DMS114 treated with DMSO at 0.1 percent for 48 hours (cell line): ENCODE measurements at regions not wholly inside any gene's neighbourhood (a gene's known extent, or its start where the extent isn't known, plus 50 kb on each side); places are given as distances from the start of the nearest gene placed in this dataset.

Experiments used
- DNase-seq: peaks from one replicate; lab custom pipeline; 2025; ENCODE audit not compliant: unreplicated experiment; lab: John Stamatoyannopoulos, UW

DNA sequence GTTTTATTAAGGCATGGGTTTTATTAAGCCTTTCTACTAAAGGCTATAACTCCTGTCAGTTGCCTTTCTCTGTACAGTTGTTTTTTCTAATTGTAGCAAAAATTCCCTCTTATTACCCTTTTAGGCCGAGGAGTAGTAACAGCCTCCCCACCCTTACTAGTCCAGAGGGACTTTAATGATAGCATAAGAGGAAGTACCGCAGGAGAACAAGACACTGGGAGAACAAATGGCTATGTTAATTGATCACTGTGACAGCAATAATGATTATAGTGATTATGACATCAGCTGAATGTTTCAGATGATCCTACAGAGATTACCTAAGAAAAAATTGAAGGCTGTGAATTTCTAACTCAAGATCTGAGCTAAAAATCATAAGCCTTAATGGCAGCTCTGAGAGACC, 383.0 kb upstream of the PTBP2 start:
- DNase-seq: no peak

- no peak for DNase-seq
These were observed 380.9 kb upstream of the PTBP2 start for GRCh38 chr1:96340686-96341085.

GRCh38 chr1:96346719-96347118, 374.9 kb upstream of the PTBP2 start:
- DNase-seq: no peak

GRCh38 chr1:96349896-96350295, 371.7 kb upstream of the PTBP2 start:
- no peak for DNase-seq

DNA sequence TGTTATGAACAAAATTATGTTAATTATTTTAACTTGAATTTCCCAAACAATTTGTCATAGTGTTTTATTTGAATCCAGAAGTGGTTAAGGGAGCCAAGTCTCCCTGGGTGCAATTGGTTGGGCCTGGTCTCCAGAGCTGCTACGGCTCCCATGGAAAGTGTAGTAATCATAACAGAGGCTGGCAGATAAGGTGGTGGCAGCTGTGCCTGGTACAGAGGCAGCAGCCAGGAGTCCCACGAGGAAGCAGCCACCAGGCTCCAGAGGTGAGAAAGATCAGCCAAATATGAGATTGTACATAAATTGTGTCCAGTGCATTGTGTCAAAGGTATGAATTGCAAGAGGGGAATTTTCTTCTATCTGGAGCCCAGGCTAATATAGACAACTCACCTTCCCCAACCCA, 368.9 kb upstream of the PTBP2 start:
- no peak for DNase-seq

DNA sequence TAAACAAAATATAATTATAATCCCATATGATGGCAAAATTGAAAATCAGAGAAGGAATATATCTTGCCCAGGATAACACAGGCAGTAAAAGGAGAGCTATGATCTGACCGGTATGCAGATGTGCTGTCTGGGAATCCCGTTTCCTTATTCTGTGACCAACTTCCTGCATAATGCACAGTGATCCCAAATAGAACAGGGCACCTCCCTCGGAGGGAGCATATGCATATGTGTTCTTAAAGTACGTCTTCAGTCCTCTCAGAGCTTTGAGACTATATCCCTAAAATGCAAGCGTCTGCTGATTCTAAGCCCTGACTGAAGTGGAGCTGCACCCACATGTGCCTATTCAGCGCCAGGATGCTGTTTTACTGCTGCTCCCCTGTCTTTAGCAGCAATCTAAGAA, 366.1 kb upstream of the PTBP2 start:
- DNase-seq: no peak

- DNase-seq: no peak
These were observed 365.6 kb upstream of the PTBP2 start for GRCh38 chr1:96355961-96356360.

DNA sequence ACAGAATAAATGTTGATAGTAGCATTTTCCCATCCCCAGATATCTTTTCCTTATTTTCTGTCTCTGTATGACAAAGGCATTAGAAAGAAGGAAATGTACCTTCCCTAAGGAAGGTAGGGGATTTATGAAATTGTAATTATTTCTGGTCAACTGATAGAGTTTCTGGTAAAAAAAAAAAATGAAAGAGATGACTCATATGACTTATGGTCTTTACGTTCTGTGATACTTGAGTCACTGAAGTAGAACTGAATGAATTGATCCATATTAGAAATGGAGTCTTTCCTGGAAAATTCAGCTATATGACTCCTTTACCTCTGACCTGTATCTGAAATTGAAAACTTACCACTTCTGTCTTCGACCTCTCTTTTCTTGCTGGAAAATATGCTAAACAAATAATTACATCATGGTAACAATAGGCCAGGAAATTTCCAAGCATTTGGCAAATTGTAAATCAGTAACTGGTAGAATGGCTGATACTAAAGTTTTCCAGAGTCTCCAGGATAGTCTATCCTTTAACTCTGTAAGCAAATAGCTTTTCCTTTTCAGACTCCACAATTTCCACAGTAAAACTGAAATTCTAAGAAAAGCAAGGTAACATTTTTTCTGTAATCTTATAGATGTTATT, 364.3 kb upstream of the PTBP2 start:
- DNase-seq: no peak

DNA sequence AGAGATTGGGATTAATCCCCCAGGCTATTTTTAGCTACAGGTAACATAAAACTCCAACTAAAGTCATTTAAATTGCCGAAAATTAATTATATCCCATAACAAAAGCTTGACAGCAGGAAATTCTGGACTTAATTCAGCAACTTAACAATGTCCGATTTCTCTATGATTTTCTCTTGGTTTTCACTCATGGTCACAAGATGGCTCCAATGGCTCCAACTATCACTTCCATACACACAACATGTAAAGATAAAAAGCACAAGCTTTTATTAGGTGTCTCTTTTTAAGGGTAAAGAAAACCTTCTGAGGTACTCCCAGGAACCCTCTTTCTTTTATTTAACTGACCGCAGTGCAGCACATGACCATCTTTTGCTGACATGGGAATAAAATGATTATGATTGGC, 363.5 kb upstream of the PTBP2 start:
- DNase-seq: no peak

DNA sequence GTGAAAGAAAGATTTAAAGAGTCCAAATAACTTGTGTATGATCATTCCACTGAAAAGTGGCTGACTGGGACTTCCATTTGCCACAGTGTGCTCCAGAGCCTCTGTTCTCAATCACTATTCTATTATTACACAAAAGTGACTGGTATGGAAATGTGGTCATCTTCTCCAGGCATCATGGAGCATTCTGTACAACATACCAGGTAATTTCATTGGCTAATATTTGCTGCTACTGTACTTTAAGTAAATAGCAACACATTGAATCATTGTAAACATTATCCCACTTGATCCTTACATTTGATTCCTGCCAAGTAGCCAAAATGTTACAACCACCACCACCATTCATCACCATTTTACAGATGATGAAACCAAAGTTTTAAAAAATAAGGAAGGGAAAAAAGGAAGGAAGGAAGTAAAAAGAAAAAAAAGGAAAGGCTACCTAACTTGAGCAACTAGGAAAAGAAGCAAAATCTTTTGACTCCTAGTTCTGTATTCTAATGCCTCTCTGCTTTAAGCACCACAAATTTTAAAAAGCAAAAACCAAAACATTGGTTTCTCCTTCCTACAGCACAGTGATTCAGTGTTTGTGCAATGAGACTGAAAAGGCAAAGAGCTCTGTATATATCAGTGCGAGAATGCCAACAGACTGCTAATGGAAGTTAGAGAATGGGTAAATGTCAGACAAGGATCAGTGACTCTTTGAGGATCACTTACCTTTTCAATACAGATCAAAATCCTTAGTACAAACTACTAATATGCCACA, 361.4 kb upstream of the PTBP2 start:
- no peak for DNase-seq

- no peak for DNase-seq
These were observed 360.2 kb upstream of the PTBP2 start for GRCh38 chr1:96361271-96361856.

GRCh38 chr1:96361961-96362360, 359.6 kb upstream of the PTBP2 start:
- no peak for DNase-seq

DNA sequence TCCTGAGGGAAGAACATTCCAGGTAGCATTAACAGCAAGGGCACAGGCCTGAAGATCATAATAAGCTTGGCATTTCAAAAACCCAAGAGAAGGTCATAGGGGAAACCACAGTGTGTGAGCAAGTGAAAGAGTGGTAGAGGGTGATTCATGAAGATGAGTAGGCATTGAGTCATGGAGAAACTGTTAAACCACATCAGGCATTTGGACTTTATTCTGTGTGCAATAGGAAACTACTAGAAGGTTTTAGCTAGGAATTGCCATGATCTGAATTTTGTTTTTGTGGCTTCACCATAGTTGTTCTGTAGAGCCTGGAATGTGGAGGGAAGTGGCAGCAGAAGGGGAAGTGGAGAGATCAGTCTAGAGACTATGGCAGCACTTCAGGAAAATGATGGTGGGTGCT, 359.0 kb upstream of the PTBP2 start:
- no peak for DNase-seq

- DNase-seq: no peak
These were observed 357.8 kb upstream of the PTBP2 start for GRCh38 chr1:96363826-96364225.

GRCh38 chr1:96364576-96364975, 357.0 kb upstream of the PTBP2 start:
- DNase-seq: no peak

DNA sequence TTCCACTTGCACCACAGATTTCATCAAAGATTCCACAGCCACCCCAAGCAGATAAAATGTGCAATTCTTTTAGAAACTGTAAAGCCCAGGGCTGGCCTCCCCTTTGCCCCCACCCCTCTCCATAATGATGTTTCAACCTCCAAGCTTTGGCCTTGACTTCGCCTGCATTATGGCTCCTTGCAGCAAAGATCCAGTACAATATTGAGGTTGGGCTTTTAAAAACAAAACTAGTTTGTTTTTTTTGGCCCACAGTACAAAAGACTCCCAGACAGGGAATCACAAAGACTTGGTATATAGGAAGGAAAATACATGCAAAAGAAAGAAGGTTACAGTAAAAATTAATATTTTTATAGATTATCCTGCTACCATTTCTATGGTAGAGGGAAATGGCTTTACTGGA, 356.5 kb upstream of the PTBP2 start:
- no peak for DNase-seq

GRCh38 chr1:96365596-96366390, 355.8 kb upstream of the PTBP2 start:
- DNase-seq: no peak

DNA sequence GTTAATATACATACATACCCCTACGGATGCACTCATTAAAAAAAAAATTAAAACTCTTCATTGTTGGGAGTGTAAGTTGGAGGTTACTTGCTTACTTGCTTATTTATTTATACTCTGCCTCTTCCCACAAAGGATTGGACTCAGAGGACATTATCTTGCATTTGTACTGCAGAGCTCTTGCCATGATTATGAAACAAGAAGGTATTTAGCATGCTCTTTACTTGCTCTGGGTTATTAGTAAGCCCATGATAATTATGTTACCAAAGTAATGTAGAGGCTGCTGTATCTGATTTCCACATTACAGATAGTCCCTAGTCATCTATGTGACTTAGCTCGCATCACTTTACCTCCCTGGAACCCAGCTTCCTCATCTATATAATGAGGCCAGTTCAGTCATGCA, 355.1 kb upstream of the PTBP2 start:
- DNase-seq: no peak

DNA sequence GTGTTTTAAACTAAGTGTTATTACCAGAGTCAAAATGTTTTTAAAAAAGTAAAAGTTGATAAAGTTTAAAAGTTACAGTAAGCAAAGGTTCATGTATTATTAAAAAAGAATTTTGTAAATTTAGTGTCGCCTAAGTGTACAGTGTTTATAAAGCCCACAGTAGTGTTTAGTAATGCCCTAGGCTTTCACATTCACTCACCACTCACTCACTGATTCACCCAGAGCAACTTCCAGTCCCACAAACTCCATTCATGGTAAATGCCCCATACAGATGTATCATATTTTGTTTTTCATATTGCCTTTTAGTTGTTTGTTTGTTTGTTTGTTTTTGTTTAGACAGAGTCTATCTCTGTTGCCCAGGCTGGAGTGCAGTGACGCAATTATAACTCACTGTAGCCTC, 353.8 kb upstream of the PTBP2 start:
- no peak for DNase-seq

GRCh38 chr1:96370757-96371156, 350.8 kb upstream of the PTBP2 start:
- no peak for DNase-seq

DNA sequence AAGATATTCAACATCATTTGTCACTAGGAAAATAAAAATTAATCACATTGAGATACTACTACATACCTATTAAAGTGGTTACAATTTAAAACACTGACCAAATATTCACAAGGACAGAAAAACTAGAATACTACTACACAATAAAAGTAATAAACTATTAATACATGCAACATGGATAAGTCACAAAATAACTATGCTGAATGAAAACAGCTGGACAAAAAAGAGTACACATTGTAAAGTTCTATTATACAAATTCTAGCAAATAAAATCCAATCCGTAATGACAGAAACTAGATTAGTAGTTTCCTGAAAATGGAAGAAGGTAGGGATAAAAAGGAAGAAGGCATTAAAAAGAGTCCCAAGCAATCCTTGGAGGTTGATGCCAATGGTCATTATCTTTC, 348.7 kb upstream of the PTBP2 start:
- no peak for DNase-seq
